ENCODE measurements at regions not wholly inside any gene's neighbourhood (a gene's known extent, or its start where the extent isn't known, plus 50 kb on each side); places are given as distances from the start of the nearest gene placed in this dataset.

DNA sequence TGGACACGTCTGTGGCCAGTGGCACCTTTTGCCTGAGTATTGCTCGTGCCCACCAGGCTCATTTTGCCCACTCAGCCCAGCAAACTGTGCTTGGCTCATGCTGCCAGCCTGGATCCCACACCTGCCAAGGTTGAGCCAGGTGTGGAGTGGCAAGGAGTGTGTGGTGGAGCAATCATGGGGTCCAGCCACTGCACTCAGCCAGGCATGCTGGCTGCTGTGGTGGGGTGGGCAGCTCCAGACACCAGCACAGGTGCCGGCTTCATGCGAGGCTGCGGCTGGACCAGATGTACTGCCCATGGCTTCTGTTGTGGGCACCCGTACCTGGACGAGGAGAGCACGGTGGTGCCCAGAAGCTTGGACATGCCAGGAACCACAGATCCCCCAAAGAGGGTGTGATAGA, 364.1 kb downstream of the TMEM38B start:
- H3K4me1 ChIP-seq = no peaks in the 10 kb centered on the region
- in situ Hi-C loops (cut with MboI; ENCODE audit: low pct_ligation_motif_present in 1 of 4, low pct_unique_long_range_greater_than_20kb in 1 of 4, low sequenced_read_pairs in 3 of 4) = no loop called here
- 88% methylated on average over 8 of the region's 8 CpGs; no CpG with 5 or more reads in 1 of the 2 donors for WGBS, 2 donors (ENCODE audit: low coverage in 1 of 2)
- no peak overlapping the region for H3K27ac ChIP-seq
- TF ChIP-seq, protein P1, sequence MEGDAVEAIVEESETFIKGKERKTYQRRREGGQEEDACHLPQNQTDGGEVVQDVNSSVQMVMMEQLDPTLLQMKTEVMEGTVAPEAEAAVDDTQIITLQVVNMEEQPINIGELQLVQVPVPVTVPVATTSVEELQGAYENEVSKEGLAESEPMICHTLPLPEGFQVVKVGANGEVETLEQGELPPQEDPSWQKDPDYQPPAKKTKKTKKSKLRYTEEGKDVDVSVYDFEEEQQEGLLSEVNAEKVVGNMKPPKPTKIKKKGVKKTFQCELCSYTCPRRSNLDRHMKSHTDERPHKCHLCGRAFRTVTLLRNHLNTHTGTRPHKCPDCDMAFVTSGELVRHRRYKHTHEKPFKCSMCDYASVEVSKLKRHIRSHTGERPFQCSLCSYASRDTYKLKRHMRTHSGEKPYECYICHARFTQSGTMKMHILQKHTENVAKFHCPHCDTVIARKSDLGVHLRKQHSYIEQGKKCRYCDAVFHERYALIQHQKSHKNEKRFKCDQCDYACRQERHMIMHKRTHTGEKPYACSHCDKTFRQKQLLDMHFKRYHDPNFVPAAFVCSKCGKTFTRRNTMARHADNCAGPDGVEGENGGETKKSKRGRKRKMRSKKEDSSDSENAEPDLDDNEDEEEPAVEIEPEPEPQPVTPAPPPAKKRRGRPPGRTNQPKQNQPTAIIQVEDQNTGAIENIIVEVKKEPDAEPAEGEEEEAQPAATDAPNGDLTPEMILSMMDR (IDR thresholded peaks at IDR 0.05) = no peak
- TF ChIP-seq EP300 (IDR thresholded peaks at IDR 0.05; ENCODE audit: low read depth) (no peak), POLR2A (IDR thresholded peaks at IDR 0.05) (no peak), POLR2AphosphoS5 (IDR thresholded peaks at IDR 0.05) (no peak)
- H3K27me3 ChIP-seq = no peaks in the 10 kb centered on the region
- no peaks in the 10 kb centered on the region for H3K9me3 ChIP-seq
- intact Hi-C loops (cut with DNase I; ENCODE audit: low total_unique reads) = no loop called here
- no peaks in the 10 kb centered on the region for H3K36me3 ChIP-seq
- H3K4me3 ChIP-seq = no peak overlapping the region
- DNase-seq = no peak

DNA sequence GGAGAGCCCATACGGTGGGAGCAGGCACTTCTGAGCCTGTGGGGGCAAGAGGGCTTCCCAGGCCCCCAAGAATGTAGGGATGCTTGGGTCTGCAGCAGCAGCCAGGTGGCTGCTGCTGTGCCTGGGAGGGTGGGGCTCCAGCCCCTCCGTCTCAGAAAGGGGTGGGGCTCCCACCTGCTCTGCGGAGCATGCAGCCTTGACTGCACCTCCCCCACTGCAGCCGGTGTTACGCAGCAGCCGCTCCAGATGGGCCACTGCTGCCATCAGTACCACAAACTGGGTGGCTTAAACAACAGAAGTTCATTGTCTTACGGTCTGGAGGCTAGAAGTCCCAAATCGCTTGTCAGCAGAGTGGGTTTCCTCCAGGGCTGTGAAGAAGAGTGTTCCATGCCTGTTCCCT, 365.5 kb downstream of the TMEM38B start:
- intact Hi-C loops (cut with DNase I; ENCODE audit: low total_unique reads) = no loop called here
- Histone ChIP-seq H3K4me1 (no peaks in the 10 kb centered on the region), H3K27me3 (no peaks in the 10 kb centered on the region), H3K9me3 (no peaks in the 10 kb centered on the region), H3K27ac (no peak overlapping the region), H3K4me3 (no peak overlapping the region), H3K36me3 (no peaks in the 10 kb centered on the region)
- WGBS, 2 donors (ENCODE audit: low coverage in 1 of 2) = 81% methylated on average over 7 of the region's 8 CpGs; no CpG with 5 or more reads in 1 of the 2 donors
- no peak for DNase-seq
- in situ Hi-C loops (cut with MboI; ENCODE audit: low pct_ligation_motif_present in 1 of 4, low pct_unique_long_range_greater_than_20kb in 1 of 4, low sequenced_read_pairs in 3 of 4) = no loop called here
- TF ChIP-seq POLR2A (IDR thresholded peaks at IDR 0.05) (no peak), POLR2AphosphoS5 (IDR thresholded peaks at IDR 0.05) (no peak), EP300 (IDR thresholded peaks at IDR 0.05; ENCODE audit: low read depth) (no peak)
- TF ChIP-seq, protein P1 (IDR thresholded peaks at IDR 0.05) = no peak

DNA sequence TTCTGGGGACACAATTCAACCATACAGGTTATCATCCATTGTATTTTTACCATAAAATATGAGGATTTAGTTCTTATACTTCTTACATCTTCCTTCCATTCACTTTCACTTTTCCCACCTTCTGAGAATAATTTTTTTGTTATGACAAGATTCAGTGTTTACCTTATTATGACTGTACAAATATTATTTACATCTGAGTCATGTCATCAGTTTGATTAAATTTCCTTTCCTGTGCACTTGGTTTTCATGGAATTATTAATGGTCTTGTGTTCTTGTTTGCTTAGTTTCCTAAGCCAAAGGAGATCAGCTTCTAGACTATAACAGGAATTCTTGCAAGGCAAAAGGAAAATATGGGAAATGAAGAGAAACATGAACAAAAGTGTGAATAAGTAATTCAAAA, 366.5 kb downstream of the TMEM38B start:
- no peaks in the 10 kb centered on the region for H3K9me3 ChIP-seq
- in situ Hi-C loops (cut with MboI; ENCODE audit: low pct_ligation_motif_present in 1 of 4, low pct_unique_long_range_greater_than_20kb in 1 of 4, low sequenced_read_pairs in 3 of 4) = no loop called here
- H3K4me1 ChIP-seq = no peaks in the 10 kb centered on the region
- no peak for TF ChIP-seq POLR2AphosphoS5 (IDR thresholded peaks at IDR 0.05)
- TF ChIP-seq, protein P1 (IDR thresholded peaks at IDR 0.05) = no peak
- TF ChIP-seq POLR2A (IDR thresholded peaks at IDR 0.05) = no peak
- no peak for TF ChIP-seq EP300 (IDR thresholded peaks at IDR 0.05; ENCODE audit: low read depth)
- no peak overlapping the region for H3K27ac ChIP-seq
- H3K27me3 ChIP-seq = no peaks in the 10 kb centered on the region
- no peak overlapping the region for H3K4me3 ChIP-seq
- DNase-seq = no peak
- intact Hi-C loops (cut with DNase I; ENCODE audit: low total_unique reads) = no loop called here
- no peaks in the 10 kb centered on the region for H3K36me3 ChIP-seq

DNA sequence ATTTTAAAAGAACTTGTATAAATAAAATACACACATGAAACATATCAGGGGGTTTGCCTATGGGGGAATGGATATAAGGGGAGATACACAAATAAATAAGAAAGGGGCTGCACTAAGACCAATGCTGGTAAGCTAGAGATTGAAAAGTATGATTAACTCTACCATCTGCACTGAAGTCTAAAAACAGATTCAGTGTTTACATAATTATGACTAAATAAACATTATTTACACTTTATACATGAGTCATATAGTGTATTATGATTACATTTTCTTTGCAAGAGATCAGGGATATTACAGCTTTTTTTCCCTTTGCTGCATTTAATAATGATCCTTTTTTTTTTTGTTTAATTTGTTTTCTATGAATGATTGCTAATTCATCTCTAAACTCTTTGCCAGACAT, 367.9 kb downstream of the TMEM38B start:
- TF ChIP-seq, protein P1 (IDR thresholded peaks at IDR 0.05) = no peak
- TF ChIP-seq POLR2A (IDR thresholded peaks at IDR 0.05) (no peak), POLR2AphosphoS5 (IDR thresholded peaks at IDR 0.05) (no peak), EP300 (IDR thresholded peaks at IDR 0.05; ENCODE audit: low read depth) (no peak)
- no peak overlapping the region for H3K4me3 ChIP-seq
- intact Hi-C loops (cut with DNase I; ENCODE audit: low total_unique reads) (no loop called here), in situ Hi-C loops (cut with MboI; ENCODE audit: low pct_ligation_motif_present in 1 of 4, low pct_unique_long_range_greater_than_20kb in 1 of 4, low sequenced_read_pairs in 3 of 4) (no loop called here)
- no peaks in the 10 kb centered on the region for H3K4me1 ChIP-seq
- no peaks in the 10 kb centered on the region for H3K27me3 ChIP-seq
- H3K27ac ChIP-seq = no peak overlapping the region
- H3K9me3 ChIP-seq = no peaks in the 10 kb centered on the region
- DNase-seq = no peak
- no peaks in the 10 kb centered on the region for H3K36me3 ChIP-seq
